Adrenal gland (tissue), 5 donors: ENCODE measurements at regions not wholly inside any gene's neighbourhood (a gene's known extent, or its start where the extent isn't known, plus 50 kb on each side); places are given as distances from the start of the nearest gene placed in this dataset.
"Not testable (repeated sequence)": the region's sequence is repeated elsewhere in the genome, so short reads cannot be mapped to it uniquely, and the experiment has no call there.

Experiments
- POLR2A ChIP-seq, 2 donors: fragments of 450-650 bp; IDR thresholded peaks; one replicate each; pipeline ENCODE4 v1.6.1; 2017; ENCODE audit warnings: antibody characterized with exemption in 2 of 2, mild to moderate bottlenecking in 2 of 2, moderate library complexity in 1 of 2
- TF ChIP-seq, protein P1 (sequence below), 6 experiments: fragments of 450-650 bp in 4 of 6; fragments of 200-600 bp in 2 of 6; sonication (generic) in 1 of 6; IDR thresholded peaks; 1 replicate in 5 of 6; 2 replicates in 1 of 6; pipeline versions ENCODE4 v1.5.1 to v1.8.0; 2016 to 2021; ENCODE audit warnings: antibody characterized with exemption in 6 of 6, mild to moderate bottlenecking in 2 of 6, moderate library complexity in 1 of 6
- donor health status: DM: no; HTN: no; CAD: no.

GRCh38 chr18:51573886-51574285 lies 376.4 kb upstream of the MEX3C start:
- TF ChIP-seq, protein P1, sequence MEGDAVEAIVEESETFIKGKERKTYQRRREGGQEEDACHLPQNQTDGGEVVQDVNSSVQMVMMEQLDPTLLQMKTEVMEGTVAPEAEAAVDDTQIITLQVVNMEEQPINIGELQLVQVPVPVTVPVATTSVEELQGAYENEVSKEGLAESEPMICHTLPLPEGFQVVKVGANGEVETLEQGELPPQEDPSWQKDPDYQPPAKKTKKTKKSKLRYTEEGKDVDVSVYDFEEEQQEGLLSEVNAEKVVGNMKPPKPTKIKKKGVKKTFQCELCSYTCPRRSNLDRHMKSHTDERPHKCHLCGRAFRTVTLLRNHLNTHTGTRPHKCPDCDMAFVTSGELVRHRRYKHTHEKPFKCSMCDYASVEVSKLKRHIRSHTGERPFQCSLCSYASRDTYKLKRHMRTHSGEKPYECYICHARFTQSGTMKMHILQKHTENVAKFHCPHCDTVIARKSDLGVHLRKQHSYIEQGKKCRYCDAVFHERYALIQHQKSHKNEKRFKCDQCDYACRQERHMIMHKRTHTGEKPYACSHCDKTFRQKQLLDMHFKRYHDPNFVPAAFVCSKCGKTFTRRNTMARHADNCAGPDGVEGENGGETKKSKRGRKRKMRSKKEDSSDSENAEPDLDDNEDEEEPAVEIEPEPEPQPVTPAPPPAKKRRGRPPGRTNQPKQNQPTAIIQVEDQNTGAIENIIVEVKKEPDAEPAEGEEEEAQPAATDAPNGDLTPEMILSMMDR (IDR thresholded peaks at IDR 0.05), result not testable (repeated sequence)
- not testable (repeated sequence) for TF ChIP-seq POLR2A (IDR thresholded peaks at IDR 0.05)
